Dendritic cell treated with granulocyte-macrophage colony-stimulating factor and Interleukin-4, amounts not matched to agents 40 ng/mL and 50 ng/mL, for 4 days (primary cell): ENCODE measurements at regions not wholly inside any gene's neighbourhood (a gene's known extent, or its start where the extent isn't known, plus 50 kb on each side); places are given as distances from the start of the nearest gene placed in this dataset.

Experiments
- H3K27ac Mint-ChIP-seq: one replicate; pipeline ENCODE4 v1.8.0; 2022; ENCODE audit warnings: mild to moderate bottlenecking, mixed read lengths
- H3K27me3 Mint-ChIP-seq: one replicate; pipeline ENCODE4 v1.8.0; 2022; ENCODE audit warnings: mild to moderate bottlenecking, mixed read lengths
- H3K36me3 Mint-ChIP-seq: one replicate; pipeline ENCODE4 v1.8.0; 2022; ENCODE audit warnings: low read depth, mixed read lengths
- H3K4me1 Mint-ChIP-seq: one replicate; pipeline ENCODE4 v1.8.0; 2022; ENCODE audit warnings: low read depth, mixed read lengths
- H3K4me3 Mint-ChIP-seq: one replicate; pipeline ENCODE4 v1.8.0; 2022; ENCODE audit warnings: mild to moderate bottlenecking, moderate library complexity, mixed read lengths
- H3K9me3 Mint-ChIP-seq: one replicate; pipeline ENCODE4 v1.8.0; 2022; ENCODE audit warnings: mixed read lengths
- intact Hi-C: fragments of 100-400 bp; cut with micrococcal nuclease; formaldehyde crosslinking; loops from one replicate; pipeline ENCODE4 v1.15.0; 2022

- Mint-ChIP-seq H3K4me1 (peaks cover 19% of the 10 kb centered on the region), H3K9me3 (no peaks in the 10 kb centered on the region), H3K4me3 (no peak overlapping the region), H3K36me3 (no peaks in the 10 kb centered on the region), H3K27ac (no peak overlapping the region), H3K27me3 (no peaks in the 10 kb centered on the region)
- intact Hi-C loops, result no loop called here
Measured at GRCh38 chr12:127268213-127268612, 998.8 kb upstream of the TMEM132C start.

GRCh38 chr12:127268706-127269425 is 998.1 kb upstream of the TMEM132C start:
- Mint-ChIP-seq H3K36me3 (no peaks in the 10 kb centered on the region), H3K4me3 (no peak overlapping the region), H3K27ac (no peak overlapping the region), H3K4me1 (peaks cover 19% of the 10 kb centered on the region), H3K9me3 (no peaks in the 10 kb centered on the region), H3K27me3 (no peaks in the 10 kb centered on the region)
- intact Hi-C loops, result no loop called here

- H3K27ac Mint-ChIP-seq, result no peak overlapping the region
- no peak overlapping the region for H3K4me3 Mint-ChIP-seq
- no peaks in the 10 kb centered on the region for H3K36me3 Mint-ChIP-seq
- no peaks in the 10 kb centered on the region for H3K9me3 Mint-ChIP-seq
- intact Hi-C loops, result no loop called here
- peaks cover 19% of the 10 kb centered on the region for H3K4me1 Mint-ChIP-seq
- H3K27me3 Mint-ChIP-seq, result no peaks in the 10 kb centered on the region
Measured at GRCh38 chr12:127270193-127270592, 996.8 kb upstream of the TMEM132C start.

GRCh38 chr12:127271776-127272175 is 995.2 kb upstream of the TMEM132C start:
- Mint-ChIP-seq H3K4me1 (peaks cover 19% of the 10 kb centered on the region), H3K27ac (no peak overlapping the region), H3K27me3 (no peaks in the 10 kb centered on the region), H3K4me3 (no peak overlapping the region), H3K9me3 (no peaks in the 10 kb centered on the region), H3K36me3 (no peaks in the 10 kb centered on the region)
- intact Hi-C loops, result no loop called here

- H3K9me3 Mint-ChIP-seq, result no peaks in the 10 kb centered on the region
- H3K27ac Mint-ChIP-seq, result no peak overlapping the region
- H3K36me3 Mint-ChIP-seq, result no peaks in the 10 kb centered on the region
- H3K4me1 Mint-ChIP-seq, result peaks cover 9% of the 10 kb centered on the region
- intact Hi-C loops, result no loop called here
- no peaks in the 10 kb centered on the region for H3K27me3 Mint-ChIP-seq
- no peak overlapping the region for H3K4me3 Mint-ChIP-seq
Measured at GRCh38 chr12:127272864-127273263, 994.1 kb upstream of the TMEM132C start.

GRCh38 chr12:127273626-127274025 is 993.3 kb upstream of the TMEM132C start:
- Mint-ChIP-seq H3K27ac (no peak overlapping the region), H3K36me3 (no peaks in the 10 kb centered on the region), H3K9me3 (no peaks in the 10 kb centered on the region), H3K4me3 (no peak overlapping the region), H3K27me3 (peaks cover 4% of the 10 kb centered on the region), H3K4me1 (peaks cover 5% of the 10 kb centered on the region)
- intact Hi-C loops, result no loop called here

GRCh38 chr12:127275416-127275815 is 991.6 kb upstream of the TMEM132C start:
- intact Hi-C loops, result no loop called here
- H3K4me3 Mint-ChIP-seq, result no peak overlapping the region
- peaks cover 4% of the 10 kb centered on the region for H3K4me1 Mint-ChIP-seq
- H3K27ac Mint-ChIP-seq, result no peak overlapping the region
- H3K9me3 Mint-ChIP-seq, result no peaks in the 10 kb centered on the region
- H3K27me3 Mint-ChIP-seq, result peaks cover 8% of the 10 kb centered on the region
- no peaks in the 10 kb centered on the region for H3K36me3 Mint-ChIP-seq

GRCh38 chr12:127277882-127278281 is 989.1 kb upstream of the TMEM132C start:
- Mint-ChIP-seq H3K27ac (no peak overlapping the region), H3K4me3 (no peak overlapping the region), H3K9me3 (no peaks in the 10 kb centered on the region), H3K36me3 (no peaks in the 10 kb centered on the region), H3K27me3 (peaks cover 12% of the 10 kb centered on the region), H3K4me1 (peaks cover 9% of the 10 kb centered on the region)
- intact Hi-C loops, result no loop called here

- H3K9me3 Mint-ChIP-seq, result no peaks in the 10 kb centered on the region
- H3K36me3 Mint-ChIP-seq, result no peaks in the 10 kb centered on the region
- H3K27ac Mint-ChIP-seq, result no peak overlapping the region
- peaks cover 12% of the 10 kb centered on the region for H3K27me3 Mint-ChIP-seq
- no peak overlapping the region for H3K4me3 Mint-ChIP-seq
- peaks cover 9% of the 10 kb centered on the region for H3K4me1 Mint-ChIP-seq
- intact Hi-C loops, result no loop called here
Measured at GRCh38 chr12:127278351-127278750, 988.6 kb upstream of the TMEM132C start.

GRCh38 chr12:127280393-127281275 is 986.3 kb upstream of the TMEM132C start:
- peaks cover 19% of the 10 kb centered on the region for H3K4me1 Mint-ChIP-seq
- peaks cover 12% of the 10 kb centered on the region for H3K27me3 Mint-ChIP-seq
- H3K4me3 Mint-ChIP-seq, result no peak overlapping the region
- no peaks in the 10 kb centered on the region for H3K36me3 Mint-ChIP-seq
- no peaks in the 10 kb centered on the region for H3K9me3 Mint-ChIP-seq
- no peak overlapping the region for H3K27ac Mint-ChIP-seq
- intact Hi-C loops, result no loop called here

- Mint-ChIP-seq H3K27me3 (peaks cover 11% of the 10 kb centered on the region), H3K4me3 (no peak overlapping the region), H3K9me3 (no peaks in the 10 kb centered on the region), H3K27ac (no peak overlapping the region), H3K36me3 (no peaks in the 10 kb centered on the region), H3K4me1 (peaks cover 19% of the 10 kb centered on the region)
- intact Hi-C loops, result no loop called here
Measured at GRCh38 chr12:127282786-127283565, 984.0 kb upstream of the TMEM132C start.

- peaks cover 19% of the 10 kb centered on the region for H3K4me1 Mint-ChIP-seq
- intact Hi-C loops, result no loop called here
- H3K9me3 Mint-ChIP-seq, result no peaks in the 10 kb centered on the region
- no peak overlapping the region for H3K4me3 Mint-ChIP-seq
- H3K36me3 Mint-ChIP-seq, result no peaks in the 10 kb centered on the region
- peaks cover 8% of the 10 kb centered on the region for H3K27me3 Mint-ChIP-seq
- H3K27ac Mint-ChIP-seq, result no peak overlapping the region
Measured at GRCh38 chr12:127284021-127284420, 982.9 kb upstream of the TMEM132C start.

- no peaks in the 10 kb centered on the region for H3K36me3 Mint-ChIP-seq
- no peak overlapping the region for H3K4me3 Mint-ChIP-seq
- no peaks in the 10 kb centered on the region for H3K9me3 Mint-ChIP-seq
- H3K27me3 Mint-ChIP-seq, result peaks cover 7% of the 10 kb centered on the region
- H3K27ac Mint-ChIP-seq, result no peak overlapping the region
- peaks cover 19% of the 10 kb centered on the region for H3K4me1 Mint-ChIP-seq
- intact Hi-C loops, result no loop called here
Measured at GRCh38 chr12:127284870-127285431, 982.0 kb upstream of the TMEM132C start.

- H3K4me3 Mint-ChIP-seq, result no peak overlapping the region
- no peaks in the 10 kb centered on the region for H3K9me3 Mint-ChIP-seq
- H3K4me1 Mint-ChIP-seq, result peaks cover 10% of the 10 kb centered on the region
- no peaks in the 10 kb centered on the region for H3K27me3 Mint-ChIP-seq
- H3K36me3 Mint-ChIP-seq, result no peaks in the 10 kb centered on the region
- no peak overlapping the region for H3K27ac Mint-ChIP-seq
- intact Hi-C loops, result no loop called here
Measured at GRCh38 chr12:127286281-127286680, 980.7 kb upstream of the TMEM132C start.
